NCI-H1417 treated with DMSO at 0.1 percent for 48 hours (cell line): ENCODE measurements at regions not wholly inside any gene's neighbourhood (a gene's known extent, or its start where the extent isn't known, plus 50 kb on each side); places are given as distances from the start of the nearest gene placed in this dataset.

Source experiments
- DNase-seq: peaks from one replicate; lab custom pipeline; 2025; lab: John Stamatoyannopoulos, UW

DNA sequence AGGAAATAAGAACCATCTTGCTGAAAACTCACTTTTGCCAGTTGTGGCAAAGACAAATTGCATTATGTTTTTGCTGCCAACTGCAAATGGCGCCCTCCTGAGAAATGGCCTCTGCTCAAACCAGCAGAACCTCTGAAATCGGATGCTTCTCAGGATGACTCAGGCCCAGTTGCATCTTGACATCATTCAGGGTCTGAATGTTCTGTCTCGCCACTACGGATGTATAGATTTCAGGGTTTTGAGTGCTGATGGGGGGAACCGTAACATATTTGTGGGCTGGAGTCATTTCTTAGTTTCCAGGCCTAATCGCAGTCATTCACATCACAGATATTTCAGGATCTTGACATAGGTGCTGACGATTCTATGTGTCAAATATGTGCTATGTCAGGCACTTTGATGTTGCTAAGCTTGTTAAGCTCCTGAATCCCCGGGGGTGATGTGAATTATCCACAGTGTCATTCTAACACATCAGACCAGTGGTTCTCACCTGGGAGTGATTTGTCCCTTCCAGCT lies 207.1 kb downstream of the NFATC2 start:
- DNase-seq: no peak

DNA sequence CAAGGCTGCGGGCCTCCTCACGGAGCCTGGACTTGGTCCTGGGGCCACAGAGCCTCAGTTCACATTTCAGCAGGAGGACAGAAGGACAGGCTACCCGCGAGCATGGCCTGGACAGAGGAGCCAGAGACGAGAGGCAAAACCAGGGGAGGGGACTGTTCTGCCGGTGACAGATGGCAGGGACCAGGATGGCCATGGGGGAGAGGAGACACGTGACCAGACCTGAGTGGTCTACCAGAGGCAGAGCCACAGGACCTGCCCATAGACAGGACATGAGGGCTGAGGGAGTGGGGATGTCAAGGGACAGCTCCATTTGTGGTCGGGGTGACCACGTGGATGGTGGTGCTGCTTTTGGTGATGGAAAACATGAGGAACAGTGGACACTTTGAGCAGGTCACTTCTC lies 207.9 kb downstream of the NFATC2 start:
- DNase-seq: no peak

DNA sequence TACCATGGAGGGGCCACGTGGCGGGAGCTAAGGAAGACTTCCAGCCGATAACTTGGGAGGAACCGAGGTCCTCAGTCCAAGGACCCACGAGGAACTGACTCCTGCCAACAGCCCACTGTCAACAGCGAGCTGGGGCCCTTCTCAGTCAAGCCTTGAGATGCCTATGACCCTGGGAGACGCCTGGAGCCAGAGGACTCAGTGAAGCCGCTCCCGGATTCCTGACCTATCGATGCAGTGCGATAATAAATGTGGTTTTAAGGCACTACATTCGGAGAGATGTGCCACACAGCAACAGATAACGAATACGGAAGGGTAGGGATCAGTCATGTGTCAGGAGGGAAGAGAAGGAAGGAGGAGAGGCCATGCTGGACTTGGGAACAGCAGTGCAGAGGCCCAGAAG lies 208.5 kb downstream of the NFATC2 start:
- no peak for DNase-seq

DNA sequence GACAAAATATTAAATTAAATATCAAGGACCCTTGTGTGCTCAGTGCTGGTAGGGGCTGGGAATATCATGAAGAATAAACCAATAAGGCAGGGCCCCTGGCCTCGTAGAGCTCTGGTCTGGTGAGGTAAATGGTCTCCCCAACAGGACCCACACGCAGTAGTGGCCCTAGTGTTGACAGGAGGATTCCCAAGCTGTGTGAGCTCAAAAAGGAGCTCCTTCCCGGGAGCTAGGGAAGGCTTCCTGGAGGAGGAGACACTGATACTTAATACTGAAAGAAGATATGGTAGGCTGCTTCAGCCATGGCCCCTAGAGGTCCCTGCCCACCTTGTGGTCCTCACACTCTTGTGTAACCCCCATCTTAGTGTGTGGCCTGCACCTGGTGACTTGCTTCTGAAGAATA lies 209.1 kb downstream of the NFATC2 start:
- DNase-seq: no peak

DNA sequence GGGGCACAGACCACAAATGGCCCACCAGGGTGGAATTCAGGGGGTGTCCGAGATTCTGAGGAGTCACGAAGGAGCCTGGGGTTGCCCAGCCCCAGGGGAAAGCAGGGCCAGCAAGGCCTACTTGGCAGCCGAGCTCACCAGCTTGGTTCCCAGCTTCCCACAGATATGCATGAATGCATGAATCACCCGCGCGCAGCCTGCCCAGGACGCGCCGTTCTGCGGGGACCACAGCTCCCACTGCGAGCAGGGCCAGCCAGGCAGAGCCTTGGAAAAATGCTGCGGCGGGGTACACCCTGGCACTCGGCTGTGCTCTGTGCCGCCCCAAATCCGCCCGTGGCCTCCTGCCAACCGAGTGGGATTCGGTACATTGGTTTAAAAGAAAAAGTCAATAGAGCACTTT lies 211.0 kb downstream of the NFATC2 start:
- DNase-seq: no peak

DNA sequence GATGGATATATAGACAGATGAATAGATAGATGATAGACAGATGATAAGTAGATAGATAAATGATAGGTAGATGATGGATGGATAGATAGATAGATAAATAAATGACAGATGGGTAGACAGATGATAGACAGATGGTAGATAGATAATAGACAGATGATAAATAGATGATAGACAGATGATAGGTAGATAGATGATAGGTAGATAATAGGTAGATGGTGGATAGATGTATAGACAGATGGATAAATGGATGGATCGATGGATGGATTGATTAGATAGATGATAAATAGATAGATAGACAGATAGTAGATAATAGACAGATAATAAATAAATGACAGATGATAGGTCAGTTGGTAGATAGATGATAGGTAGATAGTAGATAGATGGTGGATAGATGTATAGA lies 212.7 kb downstream of the NFATC2 start:
- DNase-seq: no peak

DNA sequence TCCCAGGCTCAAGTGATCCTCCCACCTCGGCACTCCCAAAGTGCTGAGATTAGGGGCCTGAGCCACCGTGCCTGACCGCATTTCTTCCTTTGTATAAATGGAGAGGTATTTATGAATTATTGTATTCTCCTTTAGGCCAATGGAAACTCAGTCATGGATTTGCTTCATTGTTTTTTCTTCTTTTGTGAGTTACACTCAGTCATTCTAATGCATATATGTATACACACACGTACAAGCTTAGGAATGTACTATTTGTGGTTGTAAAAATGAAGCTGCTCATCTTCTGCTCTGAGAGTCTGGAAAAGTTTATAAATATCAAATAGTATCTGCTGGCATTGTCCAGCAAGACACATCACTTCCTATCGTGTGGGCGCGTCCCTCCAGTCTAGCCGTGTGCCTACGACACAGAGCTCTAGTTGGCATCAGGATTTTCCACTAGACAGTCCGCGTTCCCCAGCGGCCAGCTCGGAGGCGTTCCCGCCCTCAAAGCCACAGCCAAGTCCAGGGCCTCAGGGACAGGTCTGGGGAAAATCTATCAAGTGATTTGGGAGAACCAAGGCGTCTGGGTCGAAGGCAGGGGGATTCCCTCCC lies 215.2 kb downstream of the NFATC2 start:
- DNase-seq: no peak

DNA sequence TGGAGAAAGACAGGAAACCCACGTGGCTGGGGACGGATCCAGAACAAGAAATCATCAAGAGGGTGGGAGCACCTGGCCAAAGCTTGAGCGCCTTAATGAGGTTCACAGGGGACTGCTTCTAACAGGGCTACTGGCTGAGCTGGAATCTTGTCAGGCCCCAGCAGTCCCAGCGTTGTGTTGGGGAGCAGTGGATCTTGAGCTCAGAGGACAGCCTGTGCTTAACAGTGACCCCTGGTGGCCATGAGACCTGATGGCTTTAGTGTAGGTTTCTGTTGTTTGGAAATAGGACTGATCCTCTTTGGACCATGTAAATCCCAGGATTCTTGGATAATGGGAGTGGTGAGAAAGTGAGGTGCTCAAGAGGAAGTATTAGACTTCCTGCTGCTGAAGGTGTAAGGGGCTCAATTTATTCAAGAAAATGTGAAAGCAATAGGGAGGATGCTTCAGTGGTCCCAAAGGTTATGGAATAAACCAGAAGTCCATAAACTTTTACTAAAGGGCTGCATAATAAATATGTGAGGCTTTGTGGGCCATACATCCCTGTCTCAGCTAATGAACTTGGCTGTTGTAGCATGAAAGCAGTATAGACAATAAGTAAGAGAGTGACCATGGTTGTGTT lies 216.2 kb downstream of the NFATC2 start:
- DNase-seq: no peak

DNA sequence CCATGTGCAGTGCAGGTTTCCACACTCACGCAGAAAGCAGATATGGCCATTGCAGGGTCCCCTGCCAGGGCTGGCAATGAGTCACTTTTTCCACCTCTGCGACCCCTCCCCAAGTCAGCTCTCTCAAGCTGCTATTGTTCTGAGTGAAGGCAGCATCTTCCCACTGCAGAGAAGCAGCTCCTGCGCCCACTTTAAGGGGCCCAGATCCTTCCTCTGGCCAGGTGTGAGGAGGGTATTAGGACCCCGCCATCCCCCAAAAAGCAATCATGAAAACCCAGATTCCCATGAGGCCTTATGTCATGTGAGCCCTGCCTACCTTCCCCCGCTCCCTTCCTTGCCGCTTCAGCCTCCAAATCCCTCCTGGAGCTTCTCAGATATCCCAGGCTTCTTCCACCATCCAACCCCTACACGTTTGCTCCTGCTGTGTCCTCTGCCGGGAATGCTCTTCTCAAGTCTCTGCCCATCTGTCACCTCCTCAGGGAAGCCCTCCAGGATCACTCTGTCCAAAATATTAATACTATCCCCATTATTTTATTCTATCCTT lies 220.3 kb downstream of the NFATC2 start:
- no peak for DNase-seq

DNA sequence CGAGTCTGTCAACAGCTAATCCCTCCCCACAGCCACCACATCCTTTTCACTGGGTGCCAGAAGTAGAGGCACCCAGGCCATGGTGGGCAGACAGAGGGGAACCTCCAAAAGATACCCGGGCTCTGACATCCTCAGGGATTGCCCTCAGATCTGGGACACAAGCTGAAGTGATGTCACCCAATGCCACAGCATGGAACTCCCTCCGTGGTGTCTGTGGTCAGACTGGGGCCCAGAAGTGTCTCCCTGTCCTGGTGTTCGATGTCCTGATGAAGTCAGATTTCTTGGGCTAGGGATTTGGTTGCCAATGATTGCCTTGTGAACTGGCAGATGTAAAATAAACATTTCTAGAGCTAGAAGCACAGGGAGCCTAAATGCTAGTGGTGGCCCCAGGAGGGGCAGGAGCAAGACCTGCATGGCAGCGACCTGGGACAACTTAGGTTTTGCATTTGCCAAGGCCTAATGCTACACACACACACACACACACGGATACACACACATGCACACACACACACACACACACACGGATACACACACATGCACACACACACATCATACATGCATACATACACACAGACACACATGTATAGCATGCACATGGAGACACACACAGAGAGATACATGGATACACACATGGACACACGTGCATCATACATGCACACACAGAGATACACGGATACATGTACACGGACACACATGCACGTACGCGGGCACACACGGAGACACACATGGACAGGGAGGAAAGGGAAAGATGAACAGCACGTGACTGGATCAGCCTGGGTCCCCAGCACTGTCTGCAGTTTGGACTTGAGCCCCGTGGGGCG lies 221.0 kb downstream of the NFATC2 start:
- DNase-seq: no peak

DNA sequence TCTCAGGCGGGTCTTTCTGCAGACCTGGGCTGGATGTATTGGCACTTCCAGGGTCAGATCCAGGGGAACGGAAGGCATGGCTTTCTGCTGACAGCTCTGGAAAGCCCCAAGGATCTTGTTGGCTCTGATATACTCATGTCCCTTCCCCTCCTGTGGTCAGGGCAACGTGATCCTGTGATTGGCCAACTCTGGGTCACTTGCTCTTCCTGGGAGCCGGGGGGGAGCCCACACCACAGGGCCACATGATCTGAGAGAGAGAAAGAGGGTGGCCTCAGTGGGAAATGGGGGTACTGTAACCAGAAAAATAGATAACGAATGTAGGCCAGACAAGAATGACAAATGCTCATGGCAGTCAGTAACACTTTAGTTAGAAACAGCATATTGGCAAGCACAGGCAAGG lies 223.0 kb downstream of the NFATC2 start:
- DNase-seq: no peak

DNA sequence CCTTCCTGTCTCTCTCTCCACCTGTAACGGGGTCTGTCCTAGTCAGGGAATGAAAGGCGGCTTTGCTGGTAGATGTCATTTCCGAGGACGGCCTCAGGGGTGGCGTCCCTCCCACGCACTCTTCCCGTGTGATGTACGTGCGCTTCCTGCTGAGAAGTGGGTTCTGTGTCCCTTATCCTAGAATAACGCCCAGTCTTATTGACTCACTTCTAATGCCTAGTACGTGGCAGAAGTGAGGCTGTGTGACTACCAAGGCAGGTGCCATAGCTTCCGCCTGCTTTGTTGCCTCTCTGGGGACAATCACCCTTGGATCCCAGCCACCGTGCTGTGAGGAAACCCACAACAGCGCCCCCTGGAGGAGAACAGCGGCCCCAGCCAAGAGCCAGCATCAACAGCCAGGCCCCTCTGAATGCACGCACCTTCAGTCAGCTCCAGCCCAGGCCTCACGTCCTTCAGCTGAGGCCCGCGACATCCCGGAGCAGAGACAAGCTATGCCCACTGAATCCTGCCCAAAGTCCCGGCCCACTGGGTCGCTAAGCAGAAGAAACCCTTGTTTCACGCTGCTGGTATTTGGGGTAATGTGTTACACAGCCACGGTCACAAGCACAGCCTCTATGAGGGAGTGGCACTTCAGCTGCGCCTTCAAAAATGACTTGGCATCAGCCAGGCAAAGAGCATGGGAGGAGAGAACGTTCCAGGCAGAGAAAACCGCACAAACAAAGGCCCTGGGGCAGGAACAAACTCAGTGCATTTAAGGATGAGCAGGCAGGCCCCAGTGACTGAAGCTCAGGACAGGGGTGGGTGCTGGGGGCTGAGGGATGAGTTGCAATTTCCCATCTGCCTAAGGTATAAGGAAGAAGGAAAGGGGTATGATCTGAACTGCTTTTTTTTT lies 224.2 kb downstream of the NFATC2 start:
- DNase-seq: no peak

DNA sequence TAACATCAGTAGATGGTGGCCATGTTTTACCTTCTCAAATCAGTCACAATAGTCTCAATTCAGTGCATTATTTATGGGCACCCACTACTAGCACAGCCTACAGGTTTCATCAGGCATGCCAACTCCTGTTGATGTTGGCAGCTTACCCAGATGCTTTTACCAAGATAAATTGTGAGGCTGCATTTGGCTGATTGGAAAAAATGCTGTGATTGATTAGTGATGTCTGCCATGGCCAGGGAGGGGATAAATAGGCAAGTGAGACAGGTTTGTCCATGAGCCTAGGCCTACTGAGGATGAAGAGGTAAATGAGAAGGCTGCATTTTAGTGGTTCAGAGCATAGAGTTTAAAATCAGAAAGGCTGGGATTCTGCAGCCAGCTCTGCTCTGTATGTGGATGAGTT lies 227.1 kb downstream of the NFATC2 start:
- DNase-seq: no peak

DNA sequence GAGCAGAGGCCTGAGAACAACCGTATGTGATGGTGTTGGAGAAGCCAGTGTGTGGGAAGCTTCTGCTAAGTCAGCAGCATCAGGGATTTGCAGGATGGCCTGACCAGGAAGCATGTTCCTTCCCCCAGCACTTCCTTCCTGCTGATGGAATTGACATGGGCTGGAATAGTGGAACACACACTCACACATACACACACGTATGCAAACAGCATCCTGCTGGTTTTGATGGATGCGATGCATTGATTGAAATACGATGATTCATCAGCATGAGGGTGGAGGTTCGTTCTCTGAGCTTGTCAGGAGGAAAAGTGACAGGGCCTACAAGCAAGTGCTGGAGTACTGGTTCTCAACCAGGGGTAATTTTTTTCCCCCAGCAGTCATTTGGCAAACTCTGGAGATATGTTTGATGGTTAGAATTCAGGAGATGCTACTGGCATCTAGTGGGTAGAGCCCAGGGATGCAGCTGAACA lies 229.1 kb downstream of the NFATC2 start:
- no peak for DNase-seq

DNA sequence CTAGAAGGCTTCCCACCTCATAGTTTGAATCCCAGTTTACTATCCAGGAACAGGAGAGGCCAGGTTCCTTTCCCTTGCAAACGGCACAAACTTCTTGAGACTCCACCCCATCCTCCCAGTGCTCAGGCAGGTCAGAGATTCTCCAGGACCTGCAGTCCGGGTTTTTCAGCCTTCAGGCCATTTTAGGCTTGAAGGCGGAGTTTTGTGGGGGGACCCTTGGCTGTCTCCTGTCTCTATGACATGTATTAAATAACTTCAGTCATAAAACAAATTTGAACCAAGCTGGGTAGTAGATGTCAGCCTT lies 230.1 kb downstream of the NFATC2 start:
- no peak for DNase-seq

DNA sequence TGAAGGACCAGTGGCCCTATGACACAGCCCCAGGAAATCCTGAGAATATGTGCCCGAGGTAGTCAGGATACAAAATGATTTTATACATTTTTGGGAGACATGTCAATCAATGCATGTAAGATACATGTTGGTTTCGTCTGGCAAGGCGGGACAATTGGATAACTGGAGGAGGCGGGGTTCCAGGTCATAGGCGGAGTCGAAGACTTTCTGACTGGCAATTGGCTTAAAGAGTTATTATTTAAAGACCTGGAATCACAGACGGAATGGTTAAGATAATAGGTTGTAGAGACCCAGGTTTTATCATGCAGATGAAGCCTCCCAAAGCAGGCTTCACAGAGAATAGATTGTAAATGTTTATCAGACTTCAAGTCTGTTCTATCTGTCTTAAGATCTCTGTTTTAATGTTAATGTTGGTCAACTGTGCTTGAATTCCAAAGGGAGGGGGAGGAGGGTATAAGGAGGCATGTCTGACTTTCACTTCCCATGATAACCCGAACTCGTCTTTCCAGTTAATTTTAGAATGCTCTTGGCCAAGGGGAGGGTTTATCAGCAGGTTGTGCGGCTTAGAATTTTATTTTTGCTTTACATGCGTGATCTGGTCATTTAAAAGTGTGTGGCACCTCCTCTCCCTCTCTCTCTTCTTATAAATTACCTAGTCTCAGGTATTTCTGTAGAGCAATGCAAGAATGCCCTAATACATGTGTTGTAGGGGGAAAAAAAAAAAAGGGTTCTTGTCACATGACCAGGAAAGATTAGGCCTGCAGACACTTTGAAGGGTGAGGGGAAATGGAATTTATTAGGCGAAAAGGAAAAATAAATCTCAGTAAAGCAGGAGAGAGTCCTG lies 230.7 kb downstream of the NFATC2 start:
- no peak for DNase-seq

DNA sequence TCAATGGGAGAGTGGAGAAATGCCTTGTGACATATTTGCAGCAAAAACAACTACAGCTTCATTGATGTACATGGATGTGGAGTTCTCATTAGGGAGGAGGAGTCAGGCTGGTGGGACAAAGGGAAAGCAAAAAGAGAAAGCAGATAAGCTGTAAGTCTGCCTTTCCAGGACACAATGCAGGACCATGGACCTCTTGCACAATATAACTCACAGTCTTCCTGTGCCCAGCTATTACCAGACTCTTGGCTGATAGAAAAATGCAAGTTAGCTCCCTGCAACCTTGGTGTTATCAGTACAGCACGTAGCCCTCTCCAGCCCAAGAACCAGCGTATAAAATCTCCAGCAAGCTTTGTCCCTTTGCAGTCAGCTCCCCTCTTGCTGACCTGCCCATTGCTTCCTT lies 232.3 kb downstream of the NFATC2 start:
- DNase-seq: no peak

DNA sequence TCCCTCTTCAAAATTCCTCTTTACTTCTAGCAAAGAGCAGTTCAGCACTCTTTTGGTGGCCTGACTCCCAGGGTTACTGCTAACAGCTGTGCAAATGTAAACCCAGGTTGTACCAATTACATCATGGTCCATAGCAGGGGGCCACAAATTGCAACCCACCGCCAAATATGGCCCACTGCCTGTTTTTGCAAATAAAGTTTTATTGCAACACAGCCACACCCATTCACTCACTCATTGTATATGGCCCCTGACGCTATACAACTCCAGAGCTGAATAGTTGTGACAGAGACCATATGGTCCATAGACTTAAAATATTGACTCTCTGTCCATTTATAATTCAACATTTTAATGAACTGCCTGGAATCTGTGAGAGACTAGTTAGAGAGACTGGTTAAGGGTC lies 233.4 kb downstream of the NFATC2 start:
- no peak for DNase-seq

DNA sequence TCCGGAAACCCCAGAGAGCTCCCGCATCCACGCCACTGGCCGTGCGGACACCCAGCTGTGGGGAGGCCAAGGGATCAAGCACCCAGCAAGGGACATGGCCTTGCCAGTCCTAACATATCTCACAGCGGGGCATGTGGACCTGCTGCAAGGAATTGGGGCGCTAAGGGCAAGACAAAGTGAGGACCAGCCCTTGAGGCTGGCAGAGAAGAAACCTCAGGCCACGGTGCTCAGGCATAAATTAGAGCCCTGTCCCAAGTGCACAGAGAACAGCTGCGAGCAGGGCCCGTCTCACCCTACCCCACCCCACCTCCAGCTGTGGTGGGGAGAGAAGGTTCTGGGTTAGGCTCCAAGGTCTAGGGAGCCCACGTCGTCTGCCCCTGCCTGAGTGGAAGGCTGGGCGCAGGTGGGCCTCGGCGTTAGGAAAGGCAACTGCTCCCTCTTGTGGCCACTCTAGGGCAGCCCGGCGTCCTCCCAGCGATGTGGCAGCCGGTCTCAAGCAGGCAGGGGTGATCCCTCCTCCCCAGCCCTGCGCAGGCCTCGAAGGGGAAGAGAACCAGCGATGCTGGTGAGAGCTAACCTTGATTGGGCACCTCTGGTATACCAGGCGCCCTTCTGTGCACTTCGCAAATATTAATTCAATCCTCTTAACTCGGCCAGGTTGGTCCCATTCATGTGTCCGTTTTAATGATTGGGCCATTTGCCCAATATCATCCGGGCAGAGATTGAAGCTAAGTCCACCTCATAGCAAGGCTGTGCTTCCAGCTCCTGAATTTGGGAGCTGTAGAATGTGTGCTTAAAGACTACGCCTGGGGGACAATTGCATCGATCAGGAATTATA lies 235.8 kb downstream of the NFATC2 start:
- DNase-seq: no peak

DNA sequence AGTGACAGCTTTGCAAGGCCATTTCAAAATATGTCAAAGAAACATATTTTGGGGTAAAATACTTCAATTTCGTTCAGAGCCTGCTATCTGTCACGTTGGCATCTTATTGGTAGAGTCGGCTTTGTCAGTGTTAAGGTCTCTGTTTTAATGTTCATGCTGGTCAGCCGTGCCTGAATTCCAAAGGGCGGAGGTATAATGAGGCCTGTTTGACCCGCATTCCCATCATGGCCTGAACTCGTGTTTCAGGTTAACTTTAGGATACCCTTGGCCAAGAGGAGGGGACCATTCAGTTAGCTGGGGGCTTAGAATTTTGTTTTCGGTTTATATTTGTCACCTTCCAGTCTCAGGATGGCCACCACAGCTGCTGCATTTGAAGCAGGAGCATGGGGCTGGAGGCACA lies 236.4 kb downstream of the NFATC2 start:
- DNase-seq: no peak
